K562 (cell line): ENCODE measurements at regions not wholly inside any gene's neighbourhood (a gene's known extent, or its start where the extent isn't known, plus 50 kb on each side); places are given as distances from the start of the nearest gene placed in this dataset.

ENCODE experiments used
- ATAC-seq: fragments of 200-7000 bp; cut with Tn5 transposase; 3 replicates; pipeline ENCODE4 v1.9.1; 2020; ENCODE audit warnings: moderate library complexity
- BruUV-seq: library from RNA; stranded (reverse); fragments of 400-500 nt; replicated peaks from 2 replicates; lab custom pipeline; 2021; lab: Mats Ljungman, UMichigan
- CTCF ChIA-PET: fragments of 300-600 bp; formaldehyde crosslinking; extraction: SDS; loops from one replicate; lab custom pipeline; 2021; ENCODE audit warnings: low intra/inter-chr PET ratio; lab: Yijun Ruan, JAX
- POLR2A ChIA-PET: fragments of 300-600, 350-650 bp; sonication (Branson Sonifier 250); formaldehyde crosslinking; extraction: SDS; loops from one replicate; lab custom pipeline; 2021; ENCODE audit warnings: antibody characterized with exemption, inconsistent platforms; lab: Yijun Ruan, JAX
- DNase-seq, 4 experiments: peaks; one replicate each; pipeline versions ENCODE4 v3.0.0 to v3.0.0-alpha.2; 2011 to 2018; ENCODE audit warnings: low spot score in 3 of 4, mixed read lengths in 3 of 4; ENCODE audit errors: extremely low read depth in 1 of 4
- FAIRE-seq: peaks from 2 replicates; lab custom pipeline; 2011; peaks lifted over from hg19 to GRCh38; lab: Jason Lieb, UNC
- H2AFZ ChIP-seq: 2 replicates; pipeline ENCODE4 v1.6.0; 2011; ENCODE audit warnings: low read depth, low read length, control low read depth, inconsistent platforms
- H3K27ac ChIP-seq: fragments of 200-600 bp; 3 replicates; pipeline ENCODE4 v1.8.0; 2011; ENCODE audit warnings: low read depth, mild to moderate bottlenecking, control low read depth, inconsistent platforms, low read length, moderate library complexity, mixed read lengths; ENCODE audit errors: extremely low read depth
- H3K27me3 ChIP-seq, 2 experiments: fragments of 300-600 bp in 1 of 2; 2 replicates in 1 of 2; 3 replicates in 1 of 2; pipeline versions ENCODE4 v1.6.0 to v1.8.0; 2011; ENCODE audit warnings: inconsistent platforms in 2 of 2, low read length in 2 of 2, mild to moderate bottlenecking in 1 of 2, mixed read lengths in 1 of 2, moderate library complexity in 1 of 2; ENCODE audit not compliant: control insufficient read depth in 2 of 2, insufficient read depth in 2 of 2
- H3K36me3 ChIP-seq: fragments of 300-600 bp; 3 replicates; pipeline ENCODE4 v1.8.0; 2011; ENCODE audit warnings: mild to moderate bottlenecking, low read length, inconsistent platforms; ENCODE audit not compliant: control insufficient read depth, insufficient read depth
- H3K4me1 ChIP-seq, 2 experiments: fragments of 200-600 bp in 1 of 2; replicated peaks in 1 of 2; 2 replicates in 1 of 2; 3 replicates in 1 of 2; pipeline versions ENCODE4 v1.5.1 to v1.8.0; 2011; ENCODE audit warnings: inconsistent platforms in 2 of 2, low read length in 2 of 2, mild to moderate bottlenecking in 1 of 2, mixed read lengths in 1 of 2, moderate library complexity in 1 of 2; ENCODE audit not compliant: control insufficient read depth in 2 of 2, insufficient read depth in 2 of 2
- H3K4me2 ChIP-seq: 2 replicates; pipeline ENCODE4 v1.6.1; 2011; ENCODE audit warnings: low read length, control low read depth, inconsistent platforms, mixed read lengths; ENCODE audit not compliant: insufficient read depth
- H3K4me3 ChIP-seq: fragments of 200-600 bp; sonication (generic), shearing (Covaris generic); 2 replicates; pipeline ENCODE4 v1.5.1; 2016; ENCODE audit warnings: control low read depth, inconsistent platforms
- H3K79me2 ChIP-seq: fragments of 200-600 bp; 3 replicates; pipeline ENCODE4 v1.8.0; 2011; ENCODE audit warnings: low read length, inconsistent platforms; ENCODE audit not compliant: control insufficient read depth, insufficient read depth
- H3K9ac ChIP-seq, 2 experiments: 2 replicates each; pipeline versions ENCODE4 v1.6.0 to v1.6.1; 2011; ENCODE audit warnings: low read depth in 2 of 2, low read length in 2 of 2, control low read depth in 1 of 2, inconsistent platforms in 1 of 2, mild to moderate bottlenecking in 1 of 2, mixed read lengths in 1 of 2; ENCODE audit not compliant: insufficient read depth in 1 of 2
- H3K9me1 ChIP-seq: one replicate; pipeline ENCODE4 v1.6.0; 2011; ENCODE audit warnings: inconsistent platforms, mild to moderate bottlenecking, low read length, moderate library complexity; ENCODE audit not compliant: control insufficient read depth, insufficient read depth
- H3K9me3 ChIP-seq: replicated peaks from 2 replicates; pipeline ENCODE4 v1.5.1; 2011; ENCODE audit warnings: low read depth, low read length, inconsistent platforms; ENCODE audit not compliant: control insufficient read depth, insufficient read depth
- H4K20me1 ChIP-seq: replicated peaks from 2 replicates; pipeline ENCODE4 v1.6.1; 2011; ENCODE audit warnings: low read length, inconsistent platforms, mixed read lengths; ENCODE audit not compliant: control insufficient read depth, insufficient read depth
- ARID4B ChIP-seq: sonication (generic); formaldehyde crosslinking; IDR thresholded peaks from 2 replicates; pipeline ENCODE4 v1.8.0; 2022; ENCODE audit warnings: mild to moderate bottlenecking, missing genetic modification reagents
- CAMTA2 ChIP-seq: fragments of 250-450 bp; sonication (Bioruptor Pico); conservative IDR thresholded peaks from 2 replicates; pipeline ENCODE4 v1.5.1; 2022
- CBX5 ChIP-seq: IDR thresholded peaks from 2 replicates; pipeline ENCODE4 v1.6.1; 2014; ENCODE audit warnings: low read depth, borderline replicate concordance
- CEBPB ChIP-seq: fragments of 450-650 bp; IDR thresholded peaks from 2 replicates; pipeline ENCODE4 v1.6.1; 2016; ENCODE audit warnings: missing genetic modification characterization, missing compliant biosample characterization
- EZH2 ChIP-seq: IDR thresholded peaks from 2 replicates; pipeline ENCODE4 v1.6.1; 2012; ENCODE audit warnings: low read depth, mild to moderate bottlenecking, inconsistent platforms, low read length, borderline replicate concordance
- IRF9 ChIP-seq: fragments of 450-650 bp; IDR thresholded peaks from 2 replicates; pipeline ENCODE4 v1.6.1; 2016; ENCODE audit warnings: missing biosample characterization, missing genetic modification characterization
- MCM5 ChIP-seq: fragments of 450-650 bp; IDR thresholded peaks from 2 replicates; pipeline ENCODE4 v1.6.1; 2016; ENCODE audit warnings: low read depth
- NELFE ChIP-seq: IDR thresholded peaks from 2 replicates; pipeline ENCODE4 v1.6.1; 2011; ENCODE audit warnings: mild to moderate bottlenecking; ENCODE audit not compliant: insufficient read depth, insufficient read length
- POLR3G ChIP-seq: IDR thresholded peaks from 2 replicates; pipeline ENCODE4 v1.6.1; 2011; ENCODE audit not compliant: insufficient read length, insufficient replicate concordance; ENCODE audit errors: extremely low read depth
- RBFOX2 ChIP-seq: fragments of 200-400 bp; formaldehyde crosslinking; IDR thresholded peaks from 2 replicates; pipeline ENCODE4 v1.6.1; 2017; ENCODE audit warnings: low read depth, mild to moderate bottlenecking, low read length, moderate library complexity
- ZBTB1 ChIP-seq: sonication (generic); formaldehyde crosslinking; IDR thresholded peaks from 2 replicates; pipeline ENCODE4 v1.8.1; 2023; ENCODE audit warnings: missing genetic modification reagents, low read depth, mild to moderate bottlenecking, borderline replicate concordance
- ZKSCAN1 ChIP-seq: fragments of 150-350 bp; IDR thresholded peaks from 2 replicates; pipeline ENCODE4 v1.6.1; 2016; ENCODE audit warnings: low read depth, low read length
- ZNF133 ChIP-seq: fragments of 250-450 bp; sonication (Bioruptor Pico); IDR thresholded peaks from 2 replicates; pipeline ENCODE4 v1.4.0; 2020; ENCODE audit warnings: mild to moderate bottlenecking
- ZNF23 ChIP-seq: fragments of 250-450 bp; sonication (Bioruptor Pico); IDR thresholded peaks from 2 replicates; pipeline ENCODE4 v1.4.0; 2020; ENCODE audit warnings: mild to moderate bottlenecking
- ZNF778 ChIP-seq: fragments of 450-650 bp; formaldehyde crosslinking; IDR thresholded peaks from 2 replicates; pipeline ENCODE4 v1.4.0; 2020; ENCODE audit warnings: mild to moderate bottlenecking, moderate library complexity
- WGBS: fragments of 100-300 bp; shearing (Covaris generic); methylation state at CpG from one replicate; pipeline ENCODE4 v1.1.6; 2016; ENCODE audit warnings: low coverage, mixed read lengths; ENCODE audit not compliant: insufficient coverage; ENCODE audit errors: missing lambda C conversion rate; 5-methylcytosine and 5-hydroxymethylcytosine counted together
- in situ Hi-C: fragments of 300-500 bp; cut with MboI; formaldehyde crosslinking; loops from 4 replicates; pipeline ENCODE4 v1.15.0; 2018; ENCODE audit warnings: inconsistent platforms, mixed read lengths
- intact Hi-C: fragments of 100-400 bp; cut with micrococcal nuclease; formaldehyde crosslinking; loops from 2 replicates; pipeline ENCODE4 v1.14.2; 2022

GRCh38 chr4:28449085-28449484, 1588.4 kb downstream of the STIM2 start:
- H3K4me1 ChIP-seq = no peaks in the 10 kb centered on the region
- in situ Hi-C loops = no loop called here
- FAIRE-seq = no peak
- no peak for TF ChIP-seq NELFE
- TF ChIP-seq IRF9 (tag) = no peak
- no peak for TF ChIP-seq POLR3G
- no peak for TF ChIP-seq CBX5
- no peak for TF ChIP-seq ARID4B (CRISPR knock-in tag)
- TF ChIP-seq RBFOX2 = no peak
- TF ChIP-seq EZH2 = no peak
- TF ChIP-seq CEBPB (tag) = no peak
- TF ChIP-seq ZKSCAN1 = no peak
- no peak for TF ChIP-seq ZNF133
- no peak for TF ChIP-seq ZNF23
- TF ChIP-seq CAMTA2 (CRISPR knock-in tag) = no peak
- no peak for TF ChIP-seq MCM5
- TF ChIP-seq ZBTB1 (CRISPR knock-in tag) = no peak
- no peak for TF ChIP-seq ZNF778 (CRISPR knock-in tag)
- TF ChIP-seq, all 486 proteins: peak for 0
- WGBS = 0% methylated on average over 2 of the region's 3 CpGs
- Histone ChIP-seq H3K9me1 (no peaks in the 10 kb centered on the region), H3K79me2 (no peaks in the 10 kb centered on the region), H3K9ac (no peak overlapping the region), H3K4me3 (no peak overlapping the region), H3K4me2 (no peak overlapping the region), H3K9me3 (no peaks in the 10 kb centered on the region), H3K27me3 (no peaks in the 10 kb centered on the region), H3K36me3 (no peaks in the 10 kb centered on the region), H2AFZ (no peak overlapping the region), H3K27ac (no peak overlapping the region), H4K20me1 (no peaks in the 10 kb centered on the region)
- ChIA-PET POLR2A (no interaction called here), CTCF (no interaction called here)
- DNase-seq (no peak), ATAC-seq (no peak)
- intact Hi-C loops = no loop called here
- no TSS peak for BruUV-seq
